Ishikawa (cell line): ENCODE measurements at regions not wholly inside any gene's neighbourhood (a gene's known extent, or its start where the extent isn't known, plus 50 kb on each side); places are given as distances from the start of the nearest gene placed in this dataset.

Experiments
- CEBPB ChIP-seq: IDR thresholded peaks from 2 replicates; pipeline ENCODE4 v1.6.1; 2012
- CREB1 ChIP-seq: IDR thresholded peaks from 2 replicates; pipeline ENCODE4 v1.6.1; 2012; ENCODE audit warnings: low read depth
- EGR1 ChIP-seq: IDR thresholded peaks from 2 replicates; pipeline ENCODE4 v1.6.1; 2012
- EP300 ChIP-seq: IDR thresholded peaks from 2 replicates; pipeline ENCODE4 v1.6.1; 2012; ENCODE audit warnings: borderline replicate concordance
- FOXM1 ChIP-seq: IDR thresholded peaks from 2 replicates; pipeline ENCODE4 v1.6.1; 2012; ENCODE audit warnings: low read depth, borderline replicate concordance
- NFIC ChIP-seq: IDR thresholded peaks from 2 replicates; pipeline ENCODE4 v1.6.1; 2012
- RAD21 ChIP-seq: IDR thresholded peaks from 2 replicates; pipeline ENCODE4 v1.6.1; 2012; ENCODE audit warnings: low read depth
- TAF1 ChIP-seq: IDR thresholded peaks from 2 replicates; pipeline ENCODE4 v1.6.1; 2012; ENCODE audit warnings: low read depth, mild to moderate bottlenecking
- TCF12 ChIP-seq: IDR thresholded peaks from 2 replicates; pipeline ENCODE4 v1.6.1; 2012; ENCODE audit warnings: low read depth
- TEAD4 ChIP-seq: IDR thresholded peaks from 2 replicates; pipeline ENCODE4 v1.6.1; 2012
- YY1 ChIP-seq: IDR thresholded peaks from 2 replicates; pipeline ENCODE4 v1.6.1; 2012; ENCODE audit warnings: low read depth
- ZBTB7A ChIP-seq: IDR thresholded peaks from 2 replicates; pipeline ENCODE4 v1.6.1; 2012; ENCODE audit warnings: low read depth
- TF ChIP-seq, protein P1 (sequence below): IDR thresholded peaks from 2 replicates; pipeline ENCODE4 v1.6.1; 2012
- TF ChIP-seq, protein P2 (sequence below): IDR thresholded peaks from 2 replicates; pipeline ENCODE4 v1.6.1; 2012; ENCODE audit warnings: low read depth, mild to moderate bottlenecking
- TF ChIP-seq, protein P3 (sequence below): IDR thresholded peaks from 2 replicates; pipeline ENCODE4 v1.6.1; 2012

DNA sequence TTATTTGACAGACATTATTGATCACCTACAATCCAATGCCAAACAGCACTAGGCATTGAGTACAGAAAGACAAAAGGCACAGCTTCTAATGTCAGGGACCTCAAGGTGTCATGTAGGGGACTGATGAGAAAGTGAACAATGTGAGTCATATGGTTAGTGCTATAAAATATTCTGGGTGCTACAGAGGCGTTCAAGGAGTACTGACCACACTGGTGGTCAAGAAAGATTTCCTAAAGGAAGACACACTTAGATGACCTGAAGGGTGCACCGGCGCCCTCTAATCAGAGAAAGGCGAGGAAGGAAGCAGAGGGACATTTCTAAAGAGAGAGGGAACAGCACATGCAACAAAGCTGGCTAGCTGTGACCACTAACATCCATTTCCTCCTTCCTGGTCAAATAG, 64.9 kb upstream of the F3 start:
- no peak for TF ChIP-seq ZBTB7A
- TF ChIP-seq TEAD4: no peak
- TF ChIP-seq NFIC: no peak
- no peak for TF ChIP-seq EGR1
- no peak for TF ChIP-seq YY1
- no peak for TF ChIP-seq RAD21
- no peak for TF ChIP-seq FOXM1
- no peak for TF ChIP-seq EP300
- TF ChIP-seq, protein P1, sequence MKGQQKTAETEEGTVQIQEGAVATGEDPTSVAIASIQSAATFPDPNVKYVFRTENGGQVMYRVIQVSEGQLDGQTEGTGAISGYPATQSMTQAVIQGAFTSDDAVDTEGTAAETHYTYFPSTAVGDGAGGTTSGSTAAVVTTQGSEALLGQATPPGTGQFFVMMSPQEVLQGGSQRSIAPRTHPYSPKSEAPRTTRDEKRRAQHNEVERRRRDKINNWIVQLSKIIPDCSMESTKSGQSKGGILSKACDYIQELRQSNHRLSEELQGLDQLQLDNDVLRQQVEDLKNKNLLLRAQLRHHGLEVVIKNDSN: no peak
- TF ChIP-seq CREB1: no peak
- TF ChIP-seq, protein P2, sequence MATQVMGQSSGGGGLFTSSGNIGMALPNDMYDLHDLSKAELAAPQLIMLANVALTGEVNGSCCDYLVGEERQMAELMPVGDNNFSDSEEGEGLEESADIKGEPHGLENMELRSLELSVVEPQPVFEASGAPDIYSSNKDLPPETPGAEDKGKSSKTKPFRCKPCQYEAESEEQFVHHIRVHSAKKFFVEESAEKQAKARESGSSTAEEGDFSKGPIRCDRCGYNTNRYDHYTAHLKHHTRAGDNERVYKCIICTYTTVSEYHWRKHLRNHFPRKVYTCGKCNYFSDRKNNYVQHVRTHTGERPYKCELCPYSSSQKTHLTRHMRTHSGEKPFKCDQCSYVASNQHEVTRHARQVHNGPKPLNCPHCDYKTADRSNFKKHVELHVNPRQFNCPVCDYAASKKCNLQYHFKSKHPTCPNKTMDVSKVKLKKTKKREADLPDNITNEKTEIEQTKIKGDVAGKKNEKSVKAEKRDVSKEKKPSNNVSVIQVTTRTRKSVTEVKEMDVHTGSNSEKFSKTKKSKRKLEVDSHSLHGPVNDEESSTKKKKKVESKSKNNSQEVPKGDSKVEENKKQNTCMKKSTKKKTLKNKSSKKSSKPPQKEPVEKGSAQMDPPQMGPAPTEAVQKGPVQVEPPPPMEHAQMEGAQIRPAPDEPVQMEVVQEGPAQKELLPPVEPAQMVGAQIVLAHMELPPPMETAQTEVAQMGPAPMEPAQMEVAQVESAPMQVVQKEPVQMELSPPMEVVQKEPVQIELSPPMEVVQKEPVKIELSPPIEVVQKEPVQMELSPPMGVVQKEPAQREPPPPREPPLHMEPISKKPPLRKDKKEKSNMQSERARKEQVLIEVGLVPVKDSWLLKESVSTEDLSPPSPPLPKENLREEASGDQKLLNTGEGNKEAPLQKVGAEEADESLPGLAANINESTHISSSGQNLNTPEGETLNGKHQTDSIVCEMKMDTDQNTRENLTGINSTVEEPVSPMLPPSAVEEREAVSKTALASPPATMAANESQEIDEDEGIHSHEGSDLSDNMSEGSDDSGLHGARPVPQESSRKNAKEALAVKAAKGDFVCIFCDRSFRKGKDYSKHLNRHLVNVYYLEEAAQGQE: no peak
- TF ChIP-seq CEBPB: no peak

DNA sequence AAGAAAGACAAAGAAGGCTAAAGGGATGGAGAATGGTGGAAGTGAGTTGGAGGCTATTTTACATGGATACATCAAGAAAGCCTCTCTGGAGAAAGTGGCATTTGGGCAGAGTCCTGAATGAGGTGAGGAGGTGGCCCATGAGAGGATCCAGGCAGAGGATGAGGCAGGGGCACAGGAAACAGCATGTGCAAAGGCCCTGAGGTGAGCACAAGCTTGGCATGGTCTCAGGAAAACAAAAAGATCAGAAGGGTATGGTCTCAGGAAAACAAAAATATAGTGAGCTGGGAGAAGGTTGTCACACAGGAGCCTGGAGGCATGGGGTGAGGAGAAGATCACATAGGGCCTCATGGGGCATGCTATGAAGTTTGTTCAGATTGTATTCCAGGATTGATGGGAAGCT, 62.1 kb upstream of the F3 start:
- TF ChIP-seq ZBTB7A: no peak
- TF ChIP-seq RAD21: no peak
- no peak for TF ChIP-seq TCF12
- TF ChIP-seq TEAD4: no peak
- TF ChIP-seq NFIC: no peak
- no peak for TF ChIP-seq EP300
- TF ChIP-seq, protein P1: no peak
- TF ChIP-seq TAF1: no peak
- TF ChIP-seq CREB1: no peak
- TF ChIP-seq, protein P3, sequence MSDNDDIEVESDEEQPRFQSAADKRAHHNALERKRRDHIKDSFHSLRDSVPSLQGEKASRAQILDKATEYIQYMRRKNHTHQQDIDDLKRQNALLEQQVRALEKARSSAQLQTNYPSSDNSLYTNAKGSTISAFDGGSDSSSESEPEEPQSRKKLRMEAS: no peak
- no peak for TF ChIP-seq CEBPB
- TF ChIP-seq, protein P2: no peak
- TF ChIP-seq YY1: no peak
- no peak for TF ChIP-seq EGR1
- no peak for TF ChIP-seq FOXM1

DNA sequence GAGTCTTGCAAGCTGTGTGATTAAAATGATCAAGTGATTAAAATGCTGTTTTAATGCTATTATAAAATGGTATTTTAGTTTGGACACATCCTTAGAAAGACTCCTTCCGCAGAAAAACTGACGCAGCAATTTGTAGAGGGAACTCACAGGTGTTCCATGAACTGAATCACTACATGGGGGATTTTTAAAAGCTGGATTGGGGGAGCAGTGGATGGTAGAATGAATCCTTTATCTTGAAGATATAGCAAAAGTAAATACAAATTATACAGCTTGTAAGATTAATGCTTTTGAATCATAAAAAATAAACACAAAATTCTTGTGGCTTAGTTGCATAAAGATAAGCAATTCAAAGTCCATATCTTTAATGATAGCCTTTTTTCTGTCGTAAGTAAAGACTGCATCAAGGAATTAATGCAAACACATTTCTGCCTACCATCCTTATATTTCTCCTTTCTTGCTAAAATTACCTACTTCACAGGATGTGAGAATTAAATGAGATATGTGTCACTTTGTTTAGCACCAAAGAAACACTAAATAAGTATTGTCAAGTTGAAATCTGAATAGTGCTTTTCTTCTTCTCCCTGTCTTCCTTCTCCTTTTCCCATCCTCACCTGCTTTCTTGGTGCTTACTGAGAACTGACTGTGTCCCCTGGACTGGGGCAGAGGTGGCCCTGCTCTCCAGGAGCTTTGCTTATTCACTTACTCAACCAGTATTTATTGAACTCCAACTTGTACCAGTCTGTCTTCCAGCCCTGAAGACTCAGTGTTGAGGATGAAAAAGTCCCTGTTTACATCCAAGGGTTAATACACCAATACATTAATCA, 61.5 kb upstream of the F3 start:
- TF ChIP-seq ZBTB7A: no peak
- TF ChIP-seq CREB1: no peak
- no peak for TF ChIP-seq TCF12
- TF ChIP-seq EGR1: no peak

DNA sequence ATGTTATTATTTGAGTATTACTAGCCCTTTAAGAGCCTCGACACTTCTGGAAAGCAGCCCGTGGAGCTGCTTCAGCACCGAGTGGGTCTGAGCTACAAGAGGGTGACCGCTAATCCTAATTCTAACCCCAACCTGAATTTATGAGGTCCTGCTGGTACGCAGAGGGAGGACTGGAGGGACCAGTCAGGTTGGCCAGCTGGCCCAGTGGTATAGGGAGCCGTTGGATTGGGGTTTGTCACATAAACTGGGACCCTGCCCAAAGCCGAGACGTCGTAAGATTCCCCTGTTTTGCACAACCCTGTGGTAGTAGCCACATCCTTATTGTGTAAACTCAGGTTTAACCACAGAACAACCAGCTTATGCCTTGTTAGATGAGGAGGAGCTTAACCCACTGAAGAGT, 60.8 kb upstream of the F3 start:
- TF ChIP-seq CREB1 (no peak), FOXM1 (no peak), NFIC (no peak), EP300 (no peak), TEAD4 (no peak), TCF12 (no peak), RAD21 (no peak), EGR1 (no peak), CEBPB (no peak), YY1 (no peak), TAF1 (no peak), ZBTB7A (no peak)
- TF ChIP-seq, protein P2: no peak
- TF ChIP-seq, protein P3: no peak
- TF ChIP-seq, protein P1: no peak
